GM12878 (cell line): ENCODE measurements at regions not wholly inside any gene's neighbourhood (a gene's known extent, or its start where the extent isn't known, plus 50 kb on each side); places are given as distances from the start of the nearest gene placed in this dataset.

Experiments used
- EED ChIP-seq: sonication (generic); IDR thresholded peaks from 2 replicates; pipeline ENCODE4 v1.6.1; 2016; ENCODE audit warnings: antibody characterized with exemption, low read depth
- IKZF1 ChIP-seq: fragments of 450-650 bp; conservative IDR thresholded peaks from 2 replicates; pipeline ENCODE4 v1.6.1; 2017; ENCODE audit warnings: antibody characterized with exemption, mild to moderate bottlenecking
- NBN ChIP-seq: fragments of 450-650 bp; IDR thresholded peaks from 2 replicates; pipeline ENCODE4 v1.6.1; 2016
- NR2C1 ChIP-seq: fragments of 450-650 bp; IDR thresholded peaks from 2 replicates; pipeline ENCODE4 v1.6.1; 2017; ENCODE audit warnings: antibody characterized with exemption, mild to moderate bottlenecking, moderate library complexity
- NR2C2 ChIP-seq: IDR thresholded peaks from 2 replicates; pipeline ENCODE4 v1.6.1; 2011; ENCODE audit warnings: borderline replicate concordance, low read depth; ENCODE audit not compliant: control insufficient read depth, insufficient read length
- PAX8 ChIP-seq: fragments of 450-650 bp; IDR thresholded peaks from 2 replicates; pipeline ENCODE4 v1.6.1; 2017; ENCODE audit warnings: mild to moderate bottlenecking, moderate library complexity
- RCOR1 ChIP-seq: conservative IDR thresholded peaks from 2 replicates; pipeline ENCODE4 v1.6.1; 2012; ENCODE audit warnings: low read depth, low read length, improper control_type of control experiment
- SIX5 ChIP-seq: IDR thresholded peaks from 2 replicates; pipeline ENCODE4 v1.6.1; 2011; ENCODE audit warnings: mild to moderate bottlenecking, low read depth, low read length, moderate library complexity; ENCODE audit not compliant: severe bottlenecking
- SMARCA5 ChIP-seq: fragments of 450-650 bp; IDR thresholded peaks from 2 replicates; pipeline ENCODE4 v1.6.1; 2017; ENCODE audit warnings: mild to moderate bottlenecking
- ZSCAN29 ChIP-seq: fragments of 450-650 bp; IDR thresholded peaks from 2 replicates; pipeline ENCODE4 v1.6.1; 2017; ENCODE audit warnings: mild to moderate bottlenecking, moderate library complexity
- TF ChIP-seq, protein P1 (sequence below): IDR thresholded peaks from 2 replicates; pipeline ENCODE4 v1.6.1; 2012; ENCODE audit warnings: mild to moderate bottlenecking, low read depth, low read length
- TF ChIP-seq, protein P2 (sequence below): fragments of 450-650 bp; IDR thresholded peaks from 2 replicates; pipeline ENCODE4 v1.6.1; 2017; ENCODE audit warnings: mild to moderate bottlenecking, moderate library complexity
- TF ChIP-seq, protein P3 (sequence below): fragments of 450-650 bp; conservative IDR thresholded peaks from 2 replicates; pipeline ENCODE4 v1.6.1; 2017; ENCODE audit warnings: mild to moderate bottlenecking, moderate library complexity
- TF ChIP-seq, protein P4 (sequence below): IDR thresholded peaks from 2 replicates; pipeline ENCODE4 v1.6.1; 2012; ENCODE audit warnings: low read depth, low read length, improper control_type of control experiment
- TF ChIP-seq, protein P5 (sequence below): fragments of 450-650 bp; IDR thresholded peaks from 2 replicates; pipeline ENCODE4 v1.6.1; 2017; ENCODE audit warnings: mild to moderate bottlenecking, low read depth, inconsistent platforms; ENCODE audit not compliant: poor library complexity, severe bottlenecking

DNA sequence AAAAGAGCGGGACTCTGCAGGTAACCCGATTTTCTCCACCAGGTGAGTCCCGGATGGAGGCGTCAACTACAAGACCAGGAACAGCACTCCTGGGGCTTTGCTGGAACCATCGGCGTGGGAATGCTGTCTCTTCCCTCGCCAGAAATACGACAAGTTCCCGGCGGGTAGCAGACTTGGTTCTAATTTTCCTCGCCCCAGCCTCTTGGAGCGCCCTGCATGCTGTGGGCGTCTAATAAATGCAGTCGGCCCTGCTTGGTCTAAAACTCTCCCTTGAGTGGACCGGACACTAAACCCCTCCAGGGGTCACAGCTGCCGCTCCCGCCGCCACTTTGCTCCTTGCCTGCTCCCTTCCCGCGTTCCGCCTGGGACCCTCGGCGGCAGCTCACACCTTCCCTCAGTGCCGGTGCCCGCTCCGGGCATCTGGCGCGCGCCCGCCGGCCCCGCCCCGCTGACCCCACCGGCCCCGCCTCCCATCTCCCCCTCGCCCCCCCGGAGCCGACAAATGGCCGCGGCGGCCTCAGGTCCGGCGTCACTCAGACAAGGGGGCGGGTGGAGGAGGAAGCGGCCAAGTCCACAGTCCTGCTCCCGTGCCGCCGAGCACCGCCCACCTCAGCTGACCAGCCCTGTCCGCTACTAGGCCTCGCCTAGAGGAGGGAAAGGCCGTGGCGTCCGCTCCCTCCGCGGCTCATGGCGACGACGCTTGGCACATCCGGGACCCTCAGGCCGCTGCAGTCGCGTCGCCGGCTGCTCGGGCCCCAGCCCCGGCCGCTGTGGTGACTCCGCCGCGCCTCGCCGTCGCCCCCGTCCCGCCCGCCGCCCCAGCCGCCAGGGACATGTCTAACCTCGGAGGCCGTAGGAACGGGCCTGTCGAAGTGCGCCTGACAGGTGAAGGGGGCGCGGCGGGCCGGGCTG lies 65.8 kb downstream of the KPNA2 start (continued):
- TF ChIP-seq, protein P1, sequence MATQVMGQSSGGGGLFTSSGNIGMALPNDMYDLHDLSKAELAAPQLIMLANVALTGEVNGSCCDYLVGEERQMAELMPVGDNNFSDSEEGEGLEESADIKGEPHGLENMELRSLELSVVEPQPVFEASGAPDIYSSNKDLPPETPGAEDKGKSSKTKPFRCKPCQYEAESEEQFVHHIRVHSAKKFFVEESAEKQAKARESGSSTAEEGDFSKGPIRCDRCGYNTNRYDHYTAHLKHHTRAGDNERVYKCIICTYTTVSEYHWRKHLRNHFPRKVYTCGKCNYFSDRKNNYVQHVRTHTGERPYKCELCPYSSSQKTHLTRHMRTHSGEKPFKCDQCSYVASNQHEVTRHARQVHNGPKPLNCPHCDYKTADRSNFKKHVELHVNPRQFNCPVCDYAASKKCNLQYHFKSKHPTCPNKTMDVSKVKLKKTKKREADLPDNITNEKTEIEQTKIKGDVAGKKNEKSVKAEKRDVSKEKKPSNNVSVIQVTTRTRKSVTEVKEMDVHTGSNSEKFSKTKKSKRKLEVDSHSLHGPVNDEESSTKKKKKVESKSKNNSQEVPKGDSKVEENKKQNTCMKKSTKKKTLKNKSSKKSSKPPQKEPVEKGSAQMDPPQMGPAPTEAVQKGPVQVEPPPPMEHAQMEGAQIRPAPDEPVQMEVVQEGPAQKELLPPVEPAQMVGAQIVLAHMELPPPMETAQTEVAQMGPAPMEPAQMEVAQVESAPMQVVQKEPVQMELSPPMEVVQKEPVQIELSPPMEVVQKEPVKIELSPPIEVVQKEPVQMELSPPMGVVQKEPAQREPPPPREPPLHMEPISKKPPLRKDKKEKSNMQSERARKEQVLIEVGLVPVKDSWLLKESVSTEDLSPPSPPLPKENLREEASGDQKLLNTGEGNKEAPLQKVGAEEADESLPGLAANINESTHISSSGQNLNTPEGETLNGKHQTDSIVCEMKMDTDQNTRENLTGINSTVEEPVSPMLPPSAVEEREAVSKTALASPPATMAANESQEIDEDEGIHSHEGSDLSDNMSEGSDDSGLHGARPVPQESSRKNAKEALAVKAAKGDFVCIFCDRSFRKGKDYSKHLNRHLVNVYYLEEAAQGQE, result no peak
- TF ChIP-seq, protein P2, sequence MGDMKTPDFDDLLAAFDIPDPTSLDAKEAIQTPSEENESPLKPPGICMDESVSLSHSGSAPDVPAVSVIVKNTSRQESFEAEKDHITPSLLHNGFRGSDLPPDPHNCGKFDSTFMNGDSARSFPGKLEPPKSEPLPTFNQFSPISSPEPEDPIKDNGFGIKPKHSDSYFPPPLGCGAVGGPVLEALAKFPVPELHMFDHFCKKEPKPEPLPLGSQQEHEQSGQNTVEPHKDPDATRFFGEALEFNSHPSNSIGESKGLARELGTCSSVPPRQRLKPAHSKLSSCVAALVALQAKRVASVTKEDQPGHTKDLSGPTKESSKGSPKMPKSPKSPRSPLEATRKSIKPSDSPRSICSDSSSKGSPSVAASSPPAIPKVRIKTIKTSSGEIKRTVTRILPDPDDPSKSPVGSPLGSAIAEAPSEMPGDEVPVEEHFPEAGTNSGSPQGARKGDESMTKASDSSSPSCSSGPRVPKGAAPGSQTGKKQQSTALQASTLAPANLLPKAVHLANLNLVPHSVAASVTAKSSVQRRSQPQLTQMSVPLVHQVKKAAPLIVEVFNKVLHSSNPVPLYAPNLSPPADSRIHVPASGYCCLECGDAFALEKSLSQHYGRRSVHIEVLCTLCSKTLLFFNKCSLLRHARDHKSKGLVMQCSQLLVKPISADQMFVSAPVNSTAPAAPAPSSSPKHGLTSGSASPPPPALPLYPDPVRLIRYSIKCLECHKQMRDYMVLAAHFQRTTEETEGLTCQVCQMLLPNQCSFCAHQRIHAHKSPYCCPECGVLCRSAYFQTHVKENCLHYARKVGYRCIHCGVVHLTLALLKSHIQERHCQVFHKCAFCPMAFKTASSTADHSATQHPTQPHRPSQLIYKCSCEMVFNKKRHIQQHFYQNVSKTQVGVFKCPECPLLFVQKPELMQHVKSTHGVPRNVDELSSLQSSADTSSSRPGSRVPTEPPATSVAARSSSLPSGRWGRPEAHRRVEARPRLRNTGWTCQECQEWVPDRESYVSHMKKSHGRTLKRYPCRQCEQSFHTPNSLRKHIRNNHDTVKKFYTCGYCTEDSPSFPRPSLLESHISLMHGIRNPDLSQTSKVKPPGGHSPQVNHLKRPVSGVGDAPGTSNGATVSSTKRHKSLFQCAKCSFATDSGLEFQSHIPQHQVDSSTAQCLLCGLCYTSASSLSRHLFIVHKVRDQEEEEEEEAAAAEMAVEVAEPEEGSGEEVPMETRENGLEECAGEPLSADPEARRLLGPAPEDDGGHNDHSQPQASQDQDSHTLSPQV, result 0 out of 2 replicates have a peak, but pooled peaks have one; percentile 22
- TF ChIP-seq SMARCA5 (peak; percentile 61; the same call in 1 of the 2 replicates), EED (no peak), PAX8 (no peak), NR2C1 (peak; percentile 31; the same call in 1 of the 2 replicates), NBN (0 out of 2 replicates have a peak, but pooled peaks have one; percentile 30), ZSCAN29 (no peak), SIX5 (no peak), NR2C2 (no peak), IKZF1 (peak; percentile 59), RCOR1 (no peak)
- TF ChIP-seq, protein P3, sequence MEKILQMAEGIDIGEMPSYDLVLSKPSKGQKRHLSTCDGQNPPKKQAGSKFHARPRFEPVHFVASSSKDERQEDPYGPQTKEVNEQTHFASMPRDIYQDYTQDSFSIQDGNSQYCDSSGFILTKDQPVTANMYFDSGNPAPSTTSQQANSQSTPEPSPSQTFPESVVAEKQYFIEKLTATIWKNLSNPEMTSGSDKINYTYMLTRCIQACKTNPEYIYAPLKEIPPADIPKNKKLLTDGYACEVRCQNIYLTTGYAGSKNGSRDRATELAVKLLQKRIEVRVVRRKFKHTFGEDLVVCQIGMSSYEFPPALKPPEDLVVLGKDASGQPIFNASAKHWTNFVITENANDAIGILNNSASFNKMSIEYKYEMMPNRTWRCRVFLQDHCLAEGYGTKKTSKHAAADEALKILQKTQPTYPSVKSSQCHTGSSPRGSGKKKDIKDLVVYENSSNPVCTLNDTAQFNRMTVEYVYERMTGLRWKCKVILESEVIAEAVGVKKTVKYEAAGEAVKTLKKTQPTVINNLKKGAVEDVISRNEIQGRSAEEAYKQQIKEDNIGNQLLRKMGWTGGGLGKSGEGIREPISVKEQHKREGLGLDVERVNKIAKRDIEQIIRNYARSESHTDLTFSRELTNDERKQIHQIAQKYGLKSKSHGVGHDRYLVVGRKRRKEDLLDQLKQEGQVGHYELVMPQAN, result peak; percentile 64
- TF ChIP-seq, protein P4, sequence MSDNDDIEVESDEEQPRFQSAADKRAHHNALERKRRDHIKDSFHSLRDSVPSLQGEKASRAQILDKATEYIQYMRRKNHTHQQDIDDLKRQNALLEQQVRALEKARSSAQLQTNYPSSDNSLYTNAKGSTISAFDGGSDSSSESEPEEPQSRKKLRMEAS, result peak; percentile 24; the same call in 1 of the 2 replicates
- TF ChIP-seq, protein P5, sequence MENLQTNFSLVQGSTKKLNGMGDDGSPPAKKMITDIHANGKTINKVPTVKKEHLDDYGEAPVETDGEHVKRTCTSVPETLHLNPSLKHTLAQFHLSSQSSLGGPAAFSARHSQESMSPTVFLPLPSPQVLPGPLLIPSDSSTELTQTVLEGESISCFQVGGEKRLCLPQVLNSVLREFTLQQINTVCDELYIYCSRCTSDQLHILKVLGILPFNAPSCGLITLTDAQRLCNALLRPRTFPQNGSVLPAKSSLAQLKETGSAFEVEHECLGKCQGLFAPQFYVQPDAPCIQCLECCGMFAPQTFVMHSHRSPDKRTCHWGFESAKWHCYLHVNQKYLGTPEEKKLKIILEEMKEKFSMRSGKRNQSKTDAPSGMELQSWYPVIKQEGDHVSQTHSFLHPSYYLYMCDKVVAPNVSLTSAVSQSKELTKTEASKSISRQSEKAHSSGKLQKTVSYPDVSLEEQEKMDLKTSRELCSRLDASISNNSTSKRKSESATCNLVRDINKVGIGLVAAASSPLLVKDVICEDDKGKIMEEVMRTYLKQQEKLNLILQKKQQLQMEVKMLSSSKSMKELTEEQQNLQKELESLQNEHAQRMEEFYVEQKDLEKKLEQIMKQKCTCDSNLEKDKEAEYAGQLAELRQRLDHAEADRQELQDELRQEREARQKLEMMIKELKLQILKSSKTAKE, result no peak
